HepG2 (cell line): ENCODE measurements at regions not wholly inside any gene's neighbourhood (a gene's known extent, or its start where the extent isn't known, plus 50 kb on each side); places are given as distances from the start of the nearest gene placed in this dataset.

ENCODE experiments used
- CREB1 ChIP-seq, 2 experiments: fragments of 450-650 bp in 1 of 2; IDR thresholded peaks; 2 replicates each; pipeline ENCODE4 v1.6.1; 2016 to 2017; ENCODE audit warnings: control low read depth in 1 of 2, mild to moderate bottlenecking in 1 of 2, missing compliant biosample characterization in 1 of 2, missing genetic modification characterization in 1 of 2
- EZH2 ChIP-seq: conservative IDR thresholded peaks from 2 replicates; pipeline ENCODE4 v1.6.1; 2012; ENCODE audit warnings: mild to moderate bottlenecking, low read depth, low read length, moderate library complexity
- GATA4 ChIP-seq: sonication (generic); IDR thresholded peaks from 2 replicates; pipeline ENCODE4 v1.6.1; 2016; ENCODE audit warnings: antibody characterized with exemption, low read depth, borderline replicate concordance
- HBP1 ChIP-seq: IDR thresholded peaks from 2 replicates; pipeline ENCODE4 v1.6.1; 2016; ENCODE audit warnings: low read depth, control low read depth
- HHEX ChIP-seq: IDR thresholded peaks from 2 replicates; pipeline ENCODE4 v1.6.1; 2016; ENCODE audit warnings: control low read depth
- KLF12 ChIP-seq: sonication (generic); formaldehyde crosslinking; IDR thresholded peaks from 2 replicates; pipeline ENCODE4 v1.4.0; 2020; ENCODE audit warnings: missing genetic modification reagents, borderline replicate concordance
- LCORL ChIP-seq, 2 experiments: fragments of 450-650 bp in 1 of 2; sonication (generic) in 1 of 2; formaldehyde crosslinking in 1 of 2; IDR thresholded peaks; 2 replicates each; pipeline versions ENCODE4 v1.5.0 to v1.6.1; 2017 to 2020; ENCODE audit warnings: antibody characterized with exemption in 1 of 2, missing genetic modification reagents in 1 of 2
- MAF1 ChIP-seq: sonication (generic); formaldehyde crosslinking; IDR thresholded peaks from 2 replicates; pipeline ENCODE4 v1.5.0; 2020; ENCODE audit warnings: missing genetic modification reagents, borderline replicate concordance
- MAX ChIP-seq: IDR thresholded peaks from 2 replicates; pipeline ENCODE4 v1.6.1; 2012; ENCODE audit warnings: inconsistent platforms
- MLLT10 ChIP-seq: sonication (generic); formaldehyde crosslinking; IDR thresholded peaks from 2 replicates; pipeline ENCODE4 v1.4.0; 2020; ENCODE audit warnings: missing genetic modification reagents
- MYPOP ChIP-seq: sonication (generic); formaldehyde crosslinking; IDR thresholded peaks from 2 replicates; pipeline ENCODE4 v1.8.1; 2023; ENCODE audit warnings: mild to moderate bottlenecking, moderate library complexity, missing genetic modification reagents
- NFKB2 ChIP-seq: sonication (generic); formaldehyde crosslinking; IDR thresholded peaks from 2 replicates; pipeline ENCODE4 v1.4.0; 2020; ENCODE audit warnings: missing genetic modification reagents, borderline replicate concordance
- NR2F1 ChIP-seq, 2 experiments: fragments of 450-650 bp in 1 of 2; formaldehyde crosslinking in 1 of 2; IDR thresholded peaks; 2 replicates each; pipeline versions ENCODE4 v1.5.0 to v1.6.1; 2016 to 2020; ENCODE audit warnings: mild to moderate bottlenecking in 1 of 2, missing compliant biosample characterization in 1 of 2, missing genetic modification reagents in 1 of 2, moderate library complexity in 1 of 2
- SOX5 ChIP-seq: IDR thresholded peaks from 2 replicates; pipeline ENCODE4 v1.6.1; 2016; ENCODE audit warnings: borderline replicate concordance
- ZBTB25 ChIP-seq: IDR thresholded peaks from 2 replicates; pipeline ENCODE4 v1.6.1; 2018; ENCODE audit warnings: missing genetic modification reagents
- ZKSCAN1 ChIP-seq: fragments of 150-350 bp; IDR thresholded peaks from 2 replicates; pipeline ENCODE4 v1.6.1; 2014; ENCODE audit warnings: low read length
- ZNF138 ChIP-seq: sonication (generic); formaldehyde crosslinking; IDR thresholded peaks from 2 replicates; pipeline ENCODE4 v1.5.0; 2020; ENCODE audit warnings: mild to moderate bottlenecking, low read depth, missing genetic modification reagents
- ZNF503 ChIP-seq: sonication (generic); formaldehyde crosslinking; IDR thresholded peaks from 2 replicates; pipeline ENCODE4 v1.4.0; 2020; ENCODE audit warnings: missing genetic modification reagents
- ZNF674 ChIP-seq: sonication (generic); formaldehyde crosslinking; IDR thresholded peaks from 2 replicates; pipeline ENCODE4 v1.5.0; 2020; ENCODE audit warnings: low read depth, mild to moderate bottlenecking, missing genetic modification reagents
- ZNF839 ChIP-seq: sonication (generic); formaldehyde crosslinking; IDR thresholded peaks from 2 replicates; pipeline ENCODE4 v1.4.0; 2020; ENCODE audit warnings: missing genetic modification reagents, mild to moderate bottlenecking, borderline replicate concordance
- TF ChIP-seq, protein P1 (sequence below): sonication (generic); formaldehyde crosslinking; IDR thresholded peaks from 2 replicates; pipeline ENCODE4 v1.5.0; 2020; ENCODE audit warnings: mild to moderate bottlenecking, missing genetic modification reagents

DNA sequence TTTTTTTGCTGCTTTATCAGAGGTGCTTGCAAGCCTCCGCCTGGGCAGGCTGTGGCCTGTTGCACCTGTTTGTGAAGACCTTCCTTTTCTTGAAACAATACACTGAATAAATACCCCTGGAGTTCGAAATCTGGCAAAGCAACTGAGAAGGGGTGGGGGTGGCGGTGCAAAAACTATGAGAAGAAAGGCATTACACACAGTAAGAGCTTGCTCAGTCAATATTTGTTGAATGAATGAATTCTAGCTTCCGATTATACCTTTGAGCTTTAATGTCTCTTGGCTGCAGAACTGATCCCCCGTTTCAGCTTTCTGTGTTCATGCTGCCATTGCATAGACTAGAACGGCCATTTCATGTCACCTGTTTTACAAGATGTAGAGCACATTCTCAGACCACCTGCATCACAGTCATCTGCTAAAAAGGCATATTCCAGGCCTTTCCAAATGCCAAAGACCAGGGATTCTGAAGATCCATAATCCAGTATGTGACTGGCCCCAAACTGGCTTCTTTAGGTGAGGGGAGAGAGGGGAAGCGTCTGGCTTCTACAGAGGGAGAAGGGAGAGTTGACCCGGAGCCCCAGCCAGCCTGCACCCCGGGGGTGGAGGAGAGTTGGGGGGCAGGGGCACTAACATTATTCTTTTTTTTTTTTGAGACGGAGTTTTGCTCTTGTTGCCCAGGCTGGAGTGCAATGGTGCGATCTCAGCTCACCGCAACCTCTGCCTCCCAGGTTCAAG is 111.5 kb downstream of the ETS2 start (continued):
- TF ChIP-seq EZH2 (no peak), SOX5 (CRISPR knock-in tag) (peak; percentile 91), HHEX (no peak), CREB1 (IDR thresholded peaks at IDR 0.05) (no peak), CREB1 (CRISPR knock-in tag; IDR thresholded peaks at IDR 0.05) (no peak), MLLT10 (CRISPR knock-in tag) (no peak), MYPOP (CRISPR knock-in tag) (no peak), MAX (no peak; the same call in 1 of the 2 replicates), NR2F1 (CRISPR knock-in tag; IDR thresholded peaks at IDR 0.05) (no peak), LCORL (IDR thresholded peaks at IDR 0.05) (no peak), LCORL (CRISPR knock-in tag; IDR thresholded peaks at IDR 0.05) (peak; percentile 43; the same call in 1 of the 2 replicates), KLF12 (no peak), ZNF839 (CRISPR knock-in tag) (no peak), ZKSCAN1 (no peak), ZNF674 (CRISPR knock-in tag) (no peak), ZNF138 (CRISPR knock-in tag) (no peak), ZBTB25 (CRISPR knock-in tag) (no peak), NFKB2 (no peak), GATA4 (peak; percentile 93), HBP1 (CRISPR knock-in tag) (no peak), ZNF503 (CRISPR knock-in tag) (peak; percentile 89; the same call in 1 of the 2 replicates), MAF1 (CRISPR knock-in tag) (no peak)
- TF ChIP-seq, protein P1, sequence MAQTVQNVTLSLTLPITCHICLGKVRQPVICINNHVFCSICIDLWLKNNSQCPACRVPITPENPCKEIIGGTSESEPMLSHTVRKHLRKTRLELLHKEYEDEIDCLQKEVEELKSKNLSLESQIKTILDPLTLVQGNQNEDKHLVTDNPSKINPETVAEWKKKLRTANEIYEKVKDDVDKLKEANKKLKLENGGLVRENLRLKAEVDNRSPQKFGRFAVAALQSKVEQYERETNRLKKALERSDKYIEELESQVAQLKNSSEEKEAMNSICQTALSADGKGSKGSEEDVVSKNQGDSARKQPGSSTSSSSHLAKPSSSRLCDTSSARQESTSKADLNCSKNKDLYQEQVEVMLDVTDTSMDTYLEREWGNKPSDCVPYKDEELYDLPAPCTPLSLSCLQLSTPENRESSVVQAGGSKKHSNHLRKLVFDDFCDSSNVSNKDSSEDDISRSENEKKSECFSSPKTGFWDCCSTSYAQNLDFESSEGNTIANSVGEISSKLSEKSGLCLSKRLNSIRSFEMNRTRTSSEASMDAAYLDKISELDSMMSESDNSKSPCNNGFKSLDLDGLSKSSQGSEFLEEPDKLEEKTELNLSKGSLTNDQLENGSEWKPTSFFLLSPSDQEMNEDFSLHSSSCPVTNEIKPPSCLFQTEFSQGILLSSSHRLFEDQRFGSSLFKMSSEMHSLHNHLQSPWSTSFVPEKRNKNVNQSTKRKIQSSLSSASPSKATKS (CRISPR knock-in tag), result peak; percentile 37; the same call in 1 of the 2 replicates
